Right atrium auricular region (tissue), 2 donors: ENCODE measurements at regions not wholly inside any gene's neighbourhood (a gene's known extent, or its start where the extent isn't known, plus 50 kb on each side); places are given as distances from the start of the nearest gene placed in this dataset.
"Not testable (repeated sequence)": the region's sequence is repeated elsewhere in the genome, so short reads cannot be mapped to it uniquely, and the experiment has no call there.

ENCODE experiments used
- DNase-seq: peaks from one replicate; pipeline ENCODE4 v3.0.0-alpha.2; 2019; ENCODE audit warnings: low spot score
- H3K27ac ChIP-seq, 2 donors: fragments of 200-600 bp; sonication (generic); 1 replicate in 1 of 2; 2 replicates in 1 of 2; pipeline ENCODE4 v1.5.1; 2016 to 2019
- H3K27me3 ChIP-seq, 2 donors: fragments of 200-600 bp; sonication (generic); one replicate each; pipeline versions ENCODE4 v1.5.1 to v1.6.0; 2017 to 2019
- H3K36me3 ChIP-seq: fragments of 200-600 bp; sonication (generic); one replicate; pipeline ENCODE4 v1.5.1; 2016
- H3K4me1 ChIP-seq, 2 donors: fragments of 200-600 bp; sonication (generic); one replicate each; pipeline versions ENCODE4 v1.5.1 to v1.6.0; 2017 to 2019
- H3K4me3 ChIP-seq, 2 donors: fragments of 200-600 bp; sonication (generic); 1 replicate in 1 of 2; 2 replicates in 1 of 2; pipeline ENCODE4 v1.5.1; 2017 to 2019; ENCODE audit warnings: mild to moderate bottlenecking in 1 of 2, moderate library complexity in 1 of 2
- H3K9me3 ChIP-seq, 2 donors: fragments of 200-600 bp; sonication (generic); one replicate each; pipeline ENCODE4 v1.5.1; 2019
- TF ChIP-seq, protein P1 (sequence below), 2 donors: fragments of 200-600 bp; sonication (generic); IDR thresholded peaks; one replicate each; pipeline ENCODE4 v1.5.1; 2019; ENCODE audit warnings: antibody characterized with exemption in 2 of 2

- no peaks in the 10 kb centered on the region for H3K4me1 ChIP-seq
- DNase-seq = no peak
- H3K27ac ChIP-seq = no peak overlapping the region
- TF ChIP-seq, protein P1, sequence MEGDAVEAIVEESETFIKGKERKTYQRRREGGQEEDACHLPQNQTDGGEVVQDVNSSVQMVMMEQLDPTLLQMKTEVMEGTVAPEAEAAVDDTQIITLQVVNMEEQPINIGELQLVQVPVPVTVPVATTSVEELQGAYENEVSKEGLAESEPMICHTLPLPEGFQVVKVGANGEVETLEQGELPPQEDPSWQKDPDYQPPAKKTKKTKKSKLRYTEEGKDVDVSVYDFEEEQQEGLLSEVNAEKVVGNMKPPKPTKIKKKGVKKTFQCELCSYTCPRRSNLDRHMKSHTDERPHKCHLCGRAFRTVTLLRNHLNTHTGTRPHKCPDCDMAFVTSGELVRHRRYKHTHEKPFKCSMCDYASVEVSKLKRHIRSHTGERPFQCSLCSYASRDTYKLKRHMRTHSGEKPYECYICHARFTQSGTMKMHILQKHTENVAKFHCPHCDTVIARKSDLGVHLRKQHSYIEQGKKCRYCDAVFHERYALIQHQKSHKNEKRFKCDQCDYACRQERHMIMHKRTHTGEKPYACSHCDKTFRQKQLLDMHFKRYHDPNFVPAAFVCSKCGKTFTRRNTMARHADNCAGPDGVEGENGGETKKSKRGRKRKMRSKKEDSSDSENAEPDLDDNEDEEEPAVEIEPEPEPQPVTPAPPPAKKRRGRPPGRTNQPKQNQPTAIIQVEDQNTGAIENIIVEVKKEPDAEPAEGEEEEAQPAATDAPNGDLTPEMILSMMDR (IDR thresholded peaks at IDR 0.05) = no peak
- H3K9me3 ChIP-seq = peaks cover 0 to 28% of the 10 kb centered on the region in 2 donors
- no peak overlapping the region for H3K4me3 ChIP-seq
- H3K27me3 ChIP-seq = no peaks in the 10 kb centered on the region
- no peaks in the 10 kb centered on the region for H3K36me3 ChIP-seq
Measured at GRCh38 chr6:100065348-100065747, 71.3 kb upstream of the MCHR2 start.

DNA sequence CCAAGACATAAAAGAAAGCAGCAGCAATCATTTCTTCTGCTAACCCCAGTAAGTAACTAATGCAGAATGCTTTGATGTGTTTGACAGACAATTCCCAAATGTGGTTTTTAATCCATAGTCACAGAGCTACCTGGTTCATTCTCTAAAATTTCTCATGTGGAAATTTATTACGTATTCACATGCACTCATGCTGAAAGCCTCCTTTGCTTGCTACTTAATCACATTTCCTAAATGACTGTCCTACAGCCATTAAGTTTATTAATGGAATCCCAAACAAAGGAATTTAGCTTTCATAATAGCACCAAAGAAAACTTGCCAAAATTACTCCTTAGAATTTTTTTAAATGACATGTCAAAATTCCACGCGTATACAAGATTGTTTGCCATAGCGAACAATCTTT is 68.6 kb upstream of the MCHR2 start:
- Histone ChIP-seq H3K9me3 (peaks cover 0 to 9% of the 10 kb centered on the region in 2 donors), H3K27ac (no peak overlapping the region), H3K4me1 (no peaks in the 10 kb centered on the region), H3K27me3 (no peaks in the 10 kb centered on the region), H3K4me3 (no peak overlapping the region), H3K36me3 (no peaks in the 10 kb centered on the region)
- no peak for DNase-seq
- TF ChIP-seq, protein P1 (IDR thresholded peaks at IDR 0.05) = no peak

DNA sequence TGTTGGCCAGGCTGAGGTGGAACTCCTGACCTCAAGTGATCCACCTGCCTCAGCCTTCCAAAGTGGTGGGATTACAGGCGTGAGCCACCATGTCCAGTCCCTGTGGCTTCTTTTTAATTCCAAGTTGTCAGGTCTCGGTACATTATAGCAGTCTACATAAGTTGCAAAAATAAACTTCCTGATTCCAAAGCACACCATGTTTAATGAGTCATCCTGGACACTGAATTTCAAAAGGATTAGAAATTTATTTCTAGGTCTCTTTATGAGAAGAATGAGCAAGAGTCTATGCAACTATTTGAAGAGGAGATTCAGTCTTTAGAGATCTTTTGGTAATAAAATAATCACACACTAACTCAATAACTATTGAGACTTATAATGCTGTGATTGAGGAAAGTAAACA is 63.9 kb upstream of the MCHR2 start:
- Histone ChIP-seq H3K27ac (no peak overlapping the region), H3K36me3 (no peaks in the 10 kb centered on the region), H3K27me3 (no peaks in the 10 kb centered on the region), H3K9me3 (peaks cover 0 to 15% of the 10 kb centered on the region in 2 donors), H3K4me3 (no peak overlapping the region), H3K4me1 (no peaks in the 10 kb centered on the region)
- no peak for DNase-seq
- TF ChIP-seq, protein P1 (IDR thresholded peaks at IDR 0.05) = no peak

DNA sequence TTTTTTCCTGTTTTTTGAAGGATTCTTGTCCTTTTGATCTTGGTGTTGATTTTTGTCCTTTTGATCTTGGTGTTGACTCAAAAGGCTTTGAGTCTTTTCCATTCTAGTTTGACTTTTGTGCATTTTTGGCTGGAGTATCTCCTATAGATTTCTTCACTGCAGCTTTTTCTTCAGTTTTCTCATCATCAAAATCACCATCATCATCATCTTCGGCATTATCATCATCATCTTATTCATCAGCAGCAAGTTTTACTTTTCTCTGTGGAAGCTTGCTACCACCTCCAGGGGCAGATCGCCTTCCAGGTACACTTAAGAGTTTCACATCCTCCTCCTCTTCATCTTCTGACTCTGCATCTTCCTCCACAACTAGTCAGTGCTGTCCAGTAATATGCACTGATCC is 56.5 kb upstream of the MCHR2 start:
- Histone ChIP-seq H3K27me3 (no peaks in the 10 kb centered on the region), H3K27ac (no peak overlapping the region), H3K36me3 (no peaks in the 10 kb centered on the region), H3K4me3 (no peak overlapping the region), H3K9me3 (peaks cover 0 to 2% of the 10 kb centered on the region in 2 donors), H3K4me1 (no peaks in the 10 kb centered on the region)
- TF ChIP-seq, protein P1 (IDR thresholded peaks at IDR 0.05) = no peak
- DNase-seq = no peak

DNA sequence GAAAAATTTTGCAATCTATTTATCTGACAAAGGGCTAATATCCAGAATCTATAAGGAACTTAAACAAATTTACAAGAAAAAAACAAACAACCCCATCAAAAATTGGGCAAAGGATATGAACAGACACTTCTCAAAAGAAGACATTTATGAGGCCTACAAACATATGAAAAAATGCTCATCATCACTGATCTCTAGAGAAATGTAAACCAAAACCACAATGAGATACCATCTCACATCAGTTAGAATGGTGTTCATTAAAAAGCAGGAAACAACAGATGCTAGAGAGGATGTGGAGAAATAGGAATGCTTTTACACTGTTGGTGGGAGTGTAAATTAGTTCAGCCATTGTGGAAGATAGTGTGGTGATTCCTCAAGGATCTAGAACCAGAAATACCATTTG is 49.9 kb upstream of the MCHR2 start:
- H3K4me1 ChIP-seq, H3K27me3 ChIP-seq, H3K9me3 ChIP-seq, H3K27ac ChIP-seq, DNase-seq, H3K36me3 ChIP-seq, H3K4me3 ChIP-seq: not testable (repeated sequence)
